Endothelial cell (in vitro differentiated cells): ENCODE measurements at regions not wholly inside any gene's neighbourhood (a gene's known extent, or its start where the extent isn't known, plus 50 kb on each side); places are given as distances from the start of the nearest gene placed in this dataset.

Source experiments
- DNase-seq: peaks from one replicate; pipeline ENCODE4 v3.0.0; 2021; ENCODE audit warnings: low spot score
- H3K27ac Mint-ChIP-seq: one replicate; pipeline ENCODE4 v1.8.0; 2021; ENCODE audit warnings: mixed read lengths, inconsistent platforms; ENCODE audit not compliant: unreplicated experiment
- H3K27me3 Mint-ChIP-seq: one replicate; pipeline ENCODE4 v1.8.0; 2021; ENCODE audit warnings: mild to moderate bottlenecking, moderate library complexity, mixed read lengths, inconsistent platforms; ENCODE audit not compliant: unreplicated experiment
- H3K36me3 Mint-ChIP-seq: one replicate; pipeline ENCODE4 v1.8.0; 2021; ENCODE audit warnings: mild to moderate bottlenecking, low read depth, mixed read lengths, inconsistent platforms; ENCODE audit not compliant: unreplicated experiment
- H3K4me1 Mint-ChIP-seq: one replicate; pipeline ENCODE4 v1.8.0; 2021; ENCODE audit warnings: mild to moderate bottlenecking, mixed read lengths, inconsistent platforms; ENCODE audit not compliant: unreplicated experiment
- H3K4me3 Mint-ChIP-seq: one replicate; pipeline ENCODE4 v1.8.0; 2021; ENCODE audit warnings: mild to moderate bottlenecking, mixed read lengths, inconsistent platforms; ENCODE audit not compliant: unreplicated experiment
- H3K9me3 Mint-ChIP-seq: one replicate; pipeline ENCODE4 v1.8.0; 2021; ENCODE audit warnings: mixed read lengths, inconsistent platforms; ENCODE audit not compliant: unreplicated experiment
- TF ChIP-seq, protein P1 (sequence below): fragments of 200-600 bp; sonication (generic); IDR thresholded peaks from one replicate; pipeline ENCODE4 v1.5.0; 2021; ENCODE audit warnings: antibody characterized with exemption; ENCODE audit not compliant: unreplicated experiment

- DNase-seq = no peak
- Mint-ChIP-seq H3K36me3 (no peaks in the 10 kb centered on the region), H3K27me3 (no peaks in the 10 kb centered on the region), H3K9me3 (no peaks in the 10 kb centered on the region), H3K27ac (no peak overlapping the region), H3K4me3 (no peak overlapping the region), H3K4me1 (no peaks in the 10 kb centered on the region)
- TF ChIP-seq, protein P1, sequence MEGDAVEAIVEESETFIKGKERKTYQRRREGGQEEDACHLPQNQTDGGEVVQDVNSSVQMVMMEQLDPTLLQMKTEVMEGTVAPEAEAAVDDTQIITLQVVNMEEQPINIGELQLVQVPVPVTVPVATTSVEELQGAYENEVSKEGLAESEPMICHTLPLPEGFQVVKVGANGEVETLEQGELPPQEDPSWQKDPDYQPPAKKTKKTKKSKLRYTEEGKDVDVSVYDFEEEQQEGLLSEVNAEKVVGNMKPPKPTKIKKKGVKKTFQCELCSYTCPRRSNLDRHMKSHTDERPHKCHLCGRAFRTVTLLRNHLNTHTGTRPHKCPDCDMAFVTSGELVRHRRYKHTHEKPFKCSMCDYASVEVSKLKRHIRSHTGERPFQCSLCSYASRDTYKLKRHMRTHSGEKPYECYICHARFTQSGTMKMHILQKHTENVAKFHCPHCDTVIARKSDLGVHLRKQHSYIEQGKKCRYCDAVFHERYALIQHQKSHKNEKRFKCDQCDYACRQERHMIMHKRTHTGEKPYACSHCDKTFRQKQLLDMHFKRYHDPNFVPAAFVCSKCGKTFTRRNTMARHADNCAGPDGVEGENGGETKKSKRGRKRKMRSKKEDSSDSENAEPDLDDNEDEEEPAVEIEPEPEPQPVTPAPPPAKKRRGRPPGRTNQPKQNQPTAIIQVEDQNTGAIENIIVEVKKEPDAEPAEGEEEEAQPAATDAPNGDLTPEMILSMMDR = no peak
These were observed 265.3 kb upstream of the TCF4 start for GRCh38 chr18:55853268-55853667.

- Mint-ChIP-seq H3K27me3 (no peaks in the 10 kb centered on the region), H3K27ac (no peak overlapping the region)
These were observed 262.9 kb upstream of the TCF4 start for GRCh38 chr18:55850904-55851303.

GRCh38 chr18:55849391-55849790 lies 261.4 kb upstream of the TCF4 start:
- H3K4me1 Mint-ChIP-seq = no peaks in the 10 kb centered on the region
- H3K9me3 Mint-ChIP-seq = no peaks in the 10 kb centered on the region
- no peaks in the 10 kb centered on the region for H3K27me3 Mint-ChIP-seq
- TF ChIP-seq, protein P1 = no peak
- no peak overlapping the region for H3K27ac Mint-ChIP-seq
- H3K36me3 Mint-ChIP-seq = no peaks in the 10 kb centered on the region
- DNase-seq = no peak
- no peak overlapping the region for H3K4me3 Mint-ChIP-seq

More at GRCh38 chr18:55850904-55851303, 262.9 kb upstream of the TCF4 start:
- Mint-ChIP-seq H3K9me3 (no peaks in the 10 kb centered on the region), H3K4me3 (no peak overlapping the region), H3K36me3 (no peaks in the 10 kb centered on the region), H3K4me1 (no peaks in the 10 kb centered on the region)
- TF ChIP-seq, protein P1 = no peak
- DNase-seq = no peak

DNA sequence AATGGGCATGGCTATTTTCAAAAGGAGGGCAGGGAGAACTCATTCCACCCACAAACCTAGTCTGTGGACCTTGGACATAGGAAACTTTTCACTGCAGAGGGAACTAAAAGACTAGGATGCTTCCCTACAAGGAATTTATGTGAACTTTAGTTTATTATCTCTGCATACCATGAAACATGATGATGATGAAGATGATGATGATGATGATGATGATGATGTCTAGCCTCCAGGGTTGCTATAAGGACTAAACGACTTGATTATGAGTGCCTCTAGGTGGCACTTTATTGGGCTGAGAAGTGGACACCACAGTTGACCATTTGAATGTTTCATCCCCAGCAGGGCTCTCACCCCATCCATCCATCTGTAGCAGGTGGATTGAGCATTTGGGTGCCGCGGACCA lies 260.0 kb upstream of the TCF4 start:
- TF ChIP-seq, protein P1 = no peak
- no peak for DNase-seq
- H3K36me3 Mint-ChIP-seq = no peaks in the 10 kb centered on the region
- H3K4me1 Mint-ChIP-seq = no peaks in the 10 kb centered on the region
- no peak overlapping the region for H3K4me3 Mint-ChIP-seq
- no peak overlapping the region for H3K27ac Mint-ChIP-seq
- no peaks in the 10 kb centered on the region for H3K27me3 Mint-ChIP-seq
- H3K9me3 Mint-ChIP-seq = no peaks in the 10 kb centered on the region

DNA sequence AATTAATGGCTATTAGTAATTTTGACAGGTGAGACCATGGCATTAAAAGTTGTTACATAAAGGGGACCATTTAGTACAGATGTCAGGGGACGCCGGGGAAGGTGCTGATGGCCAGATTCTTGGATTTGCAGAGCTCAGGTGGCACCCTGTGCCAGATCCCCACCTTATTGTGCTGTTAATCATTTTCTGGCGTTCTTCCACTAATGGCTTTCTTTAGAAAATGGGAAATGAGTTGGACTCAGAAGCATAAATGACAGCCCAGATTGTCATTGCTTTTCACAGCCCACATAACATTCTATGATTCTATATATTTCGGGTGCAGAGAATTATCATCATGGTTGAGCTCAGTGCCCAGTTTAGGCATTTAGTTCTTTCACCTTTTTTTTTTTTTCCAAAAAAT lies 257.2 kb upstream of the TCF4 start:
- Mint-ChIP-seq H3K9me3 (no peaks in the 10 kb centered on the region), H3K27me3 (no peaks in the 10 kb centered on the region), H3K4me3 (no peak overlapping the region), H3K27ac (no peak overlapping the region), H3K36me3 (no peaks in the 10 kb centered on the region), H3K4me1 (no peaks in the 10 kb centered on the region)
- TF ChIP-seq, protein P1 = no peak
- DNase-seq = no peak
